Breast epithelium (tissue), 3 donors: ENCODE measurements at regions not wholly inside any gene's neighbourhood (a gene's known extent, or its start where the extent isn't known, plus 50 kb on each side); places are given as distances from the start of the nearest gene placed in this dataset.

Experiments used
- CTCF ChIP-seq, 3 donors: fragments of 450-650 bp; IDR thresholded peaks; one replicate each; pipeline ENCODE4 v1.5.1; 2016 to 2017; ENCODE audit warnings: antibody characterized with exemption in 3 of 3, mild to moderate bottlenecking in 3 of 3, moderate library complexity in 3 of 3
- POLR2A ChIP-seq: fragments of 450-650 bp; IDR thresholded peaks from one replicate; pipeline ENCODE4 v1.6.1; 2016; ENCODE audit warnings: antibody characterized with exemption, mild to moderate bottlenecking, moderate library complexity
- POLR2AphosphoS5 ChIP-seq, 3 donors: sonication (generic); formaldehyde crosslinking; IDR thresholded peaks; one replicate each; pipeline ENCODE4 v1.6.1; 2017; ENCODE audit warnings: antibody characterized with exemption in 3 of 3

DNA sequence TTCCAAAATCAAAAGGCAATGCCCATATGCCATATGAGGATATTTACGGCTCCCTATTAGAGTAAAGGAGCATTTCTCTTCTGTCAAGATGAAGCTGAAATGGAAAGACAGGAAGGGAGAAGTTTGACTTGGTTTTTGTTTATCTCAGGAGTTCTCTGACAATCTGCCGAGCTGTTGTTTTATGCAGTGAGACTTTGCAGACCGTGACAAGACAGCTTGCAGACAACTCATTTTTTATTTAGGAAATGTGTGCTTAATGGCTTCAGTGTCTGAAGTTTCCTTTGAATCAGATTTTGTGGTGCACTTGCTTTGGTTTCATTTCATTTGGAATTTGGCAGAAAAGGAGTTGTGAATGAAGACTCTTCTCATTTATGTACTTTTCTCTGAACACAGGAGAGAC, 145.4 kb downstream of the C12orf50 start:
- TF ChIP-seq CTCF (IDR thresholded peaks at IDR 0.05) (no peak), POLR2AphosphoS5 (IDR thresholded peaks at IDR 0.05) (no peak), POLR2A (no peak)
